ENCODE measurements at regions not wholly inside any gene's neighbourhood (a gene's known extent, or its start where the extent isn't known, plus 50 kb on each side); places are given as distances from the start of the nearest gene placed in this dataset.

GRCh38 chr7:131879424-131879823, 323.0 kb upstream of the PODXL start:
- H3K4me1 ChIP-seq (ENCODE audit: insufficient read depth, low read length): no peaks in the 10 kb centered on the region
- no peaks in the 10 kb centered on the region for H3K9me3 ChIP-seq (ENCODE audit: control insufficient read depth, insufficient read depth, low read length)
- no peak overlapping the region for H3K9ac ChIP-seq (ENCODE audit: low read depth, low read length)
- no peaks in the 10 kb centered on the region for H3K36me3 ChIP-seq (ENCODE audit: insufficient read depth, low read length)

GRCh38 chr7:131878777-131879176, 322.3 kb upstream of the PODXL start:
- H3K9me3 ChIP-seq (ENCODE audit: control insufficient read depth, insufficient read depth, low read length): no peaks in the 10 kb centered on the region
- no peaks in the 10 kb centered on the region for H3K36me3 ChIP-seq (ENCODE audit: insufficient read depth, low read length)
- no peak overlapping the region for H3K9ac ChIP-seq (ENCODE audit: low read depth, low read length)
- no peaks in the 10 kb centered on the region for H3K4me1 ChIP-seq (ENCODE audit: insufficient read depth, low read length)

GRCh38 chr7:131873581-131873980, 317.2 kb upstream of the PODXL start:
- no peaks in the 10 kb centered on the region for H3K4me1 ChIP-seq (ENCODE audit: insufficient read depth, low read length)
- H3K9ac ChIP-seq (ENCODE audit: low read depth, low read length): no peak overlapping the region
- H3K36me3 ChIP-seq (ENCODE audit: insufficient read depth, low read length): no peaks in the 10 kb centered on the region
- no peaks in the 10 kb centered on the region; the same call in 1 of the 2 replicates for H3K9me3 ChIP-seq (ENCODE audit: control insufficient read depth, insufficient read depth, low read length)

GRCh38 chr7:131869986-131870385, 313.6 kb upstream of the PODXL start:
- H3K36me3 ChIP-seq (ENCODE audit: insufficient read depth, low read length): no peaks in the 10 kb centered on the region
- no peaks in the 10 kb centered on the region; the same call in 1 of the 2 replicates for H3K9me3 ChIP-seq (ENCODE audit: control insufficient read depth, insufficient read depth, low read length)
- H3K4me1 ChIP-seq (ENCODE audit: insufficient read depth, low read length): no peaks in the 10 kb centered on the region
- no peak overlapping the region for H3K9ac ChIP-seq (ENCODE audit: low read depth, low read length)

GRCh38 chr7:131869169-131869844, 312.9 kb upstream of the PODXL start:
- Histone ChIP-seq H3K4me1 (ENCODE audit: insufficient read depth, low read length) (no peaks in the 10 kb centered on the region), H3K9ac (ENCODE audit: low read depth, low read length) (no peak overlapping the region)

GRCh38 chr7:131867461-131867860, 311.0 kb upstream of the PODXL start:
- H3K4me1 ChIP-seq (ENCODE audit: insufficient read depth, low read length): no peaks in the 10 kb centered on the region
- H3K9me3 ChIP-seq (ENCODE audit: control insufficient read depth, insufficient read depth, low read length): no peaks in the 10 kb centered on the region; the same call in 1 of the 2 replicates
- no peak overlapping the region for H3K9ac ChIP-seq (ENCODE audit: low read depth, low read length)

More at GRCh38 chr7:131869169-131869844, 312.9 kb upstream of the PODXL start:
- Histone ChIP-seq H3K9me3 (ENCODE audit: control insufficient read depth, insufficient read depth, low read length) (no peaks in the 10 kb centered on the region; the same call in 1 of the 2 replicates), H3K36me3 (ENCODE audit: insufficient read depth, low read length) (no peaks in the 10 kb centered on the region)

GRCh38 chr7:131865911-131866310, 309.5 kb upstream of the PODXL start:
- H3K36me3 ChIP-seq (ENCODE audit: insufficient read depth, low read length): no peaks in the 10 kb centered on the region
- no peaks in the 10 kb centered on the region for H3K9me3 ChIP-seq (ENCODE audit: control insufficient read depth, insufficient read depth, low read length)
- H3K4me1 ChIP-seq (ENCODE audit: insufficient read depth, low read length): no peaks in the 10 kb centered on the region
- no peak overlapping the region for H3K9ac ChIP-seq (ENCODE audit: low read depth, low read length)

More at GRCh38 chr7:131867461-131867860, 311.0 kb upstream of the PODXL start:
- H3K36me3 ChIP-seq (ENCODE audit: insufficient read depth, low read length): no peaks in the 10 kb centered on the region

- Histone ChIP-seq H3K36me3 (ENCODE audit: insufficient read depth, low read length) (no peaks in the 10 kb centered on the region), H3K9me3 (ENCODE audit: control insufficient read depth, insufficient read depth, low read length) (no peaks in the 10 kb centered on the region), H3K9ac (ENCODE audit: low read depth, low read length) (no peak overlapping the region), H3K4me1 (ENCODE audit: insufficient read depth, low read length) (no peaks in the 10 kb centered on the region)
Measured at GRCh38 chr7:131861620-131862346, 305.4 kb upstream of the PODXL start.

GRCh38 chr7:131859147-131859821, 302.9 kb upstream of the PODXL start:
- Histone ChIP-seq H3K36me3 (ENCODE audit: insufficient read depth, low read length) (no peaks in the 10 kb centered on the region), H3K9me3 (ENCODE audit: control insufficient read depth, insufficient read depth, low read length) (no peaks in the 10 kb centered on the region), H3K9ac (ENCODE audit: low read depth, low read length) (no peak overlapping the region)

GRCh38 chr7:131858611-131859010, 302.2 kb upstream of the PODXL start:
- Histone ChIP-seq H3K9ac (ENCODE audit: low read depth, low read length) (no peak overlapping the region), H3K4me1 (ENCODE audit: insufficient read depth, low read length) (no peaks in the 10 kb centered on the region)

More at GRCh38 chr7:131859147-131859821, 302.9 kb upstream of the PODXL start:
- H3K4me1 ChIP-seq (ENCODE audit: insufficient read depth, low read length): no peaks in the 10 kb centered on the region

GRCh38 chr7:131849472-131849871, 293.0 kb upstream of the PODXL start:
- Histone ChIP-seq H3K9ac (ENCODE audit: low read depth, low read length) (no peak overlapping the region), H3K4me1 (ENCODE audit: insufficient read depth, low read length) (no peaks in the 10 kb centered on the region), H3K9me3 (ENCODE audit: control insufficient read depth, insufficient read depth, low read length) (peaks cover 12% of the 10 kb centered on the region), H3K36me3 (ENCODE audit: insufficient read depth, low read length) (no peaks in the 10 kb centered on the region)

More at GRCh38 chr7:131858611-131859010, 302.2 kb upstream of the PODXL start:
- Histone ChIP-seq H3K9me3 (ENCODE audit: control insufficient read depth, insufficient read depth, low read length) (peaks cover 3% of the 10 kb centered on the region), H3K36me3 (ENCODE audit: insufficient read depth, low read length) (no peaks in the 10 kb centered on the region)

GRCh38 chr7:131848033-131848432, 291.6 kb upstream of the PODXL start:
- Histone ChIP-seq H3K9ac (ENCODE audit: low read depth, low read length) (no peak overlapping the region), H3K4me1 (ENCODE audit: insufficient read depth, low read length) (no peaks in the 10 kb centered on the region), H3K36me3 (ENCODE audit: insufficient read depth, low read length) (no peaks in the 10 kb centered on the region), H3K9me3 (ENCODE audit: control insufficient read depth, insufficient read depth, low read length) (peaks cover 5% of the 10 kb centered on the region; the same call in 1 of the 2 replicates)

GRCh38 chr7:131845573-131846314, 289.3 kb upstream of the PODXL start:
- Histone ChIP-seq H3K4me1 (ENCODE audit: insufficient read depth, low read length) (no peaks in the 10 kb centered on the region), H3K9ac (ENCODE audit: low read depth, low read length) (no peak overlapping the region), H3K9me3 (ENCODE audit: control insufficient read depth, insufficient read depth, low read length) (no peaks in the 10 kb centered on the region), H3K36me3 (ENCODE audit: insufficient read depth, low read length) (no peaks in the 10 kb centered on the region)

GRCh38 chr7:131844369-131844768, 287.9 kb upstream of the PODXL start:
- no peaks in the 10 kb centered on the region for H3K36me3 ChIP-seq (ENCODE audit: insufficient read depth, low read length)
- H3K9me3 ChIP-seq (ENCODE audit: control insufficient read depth, insufficient read depth, low read length): no peaks in the 10 kb centered on the region
- no peak overlapping the region for H3K9ac ChIP-seq (ENCODE audit: low read depth, low read length)
- H3K4me1 ChIP-seq (ENCODE audit: insufficient read depth, low read length): no peaks in the 10 kb centered on the region
